ENCODE measurements at regions not wholly inside any gene's neighbourhood (a gene's known extent, or its start where the extent isn't known, plus 50 kb on each side); places are given as distances from the start of the nearest gene placed in this dataset.

- H3K27me3 Mint-ChIP-seq (ENCODE audit: insufficient read depth, unreplicated experiment), result no peaks in the 10 kb centered on the region
- no peaks in the 10 kb centered on the region for H3K36me3 ChIP-seq (ENCODE audit: control insufficient read depth, insufficient read depth, low read length)
- no peak for DNase-seq
- no peak overlapping the region for H3K27ac Mint-ChIP-seq (ENCODE audit: unreplicated experiment)
- H3K27me3 ChIP-seq (replicated peaks; ENCODE audit: control insufficient read depth, insufficient read depth, low read length), result no peaks in the 10 kb centered on the region
- no peak overlapping the region for H3K4me3 Mint-ChIP-seq (ENCODE audit: unreplicated experiment)
- POLR2A ChIA-PET, result no interaction called here
- H3K4me1 ChIP-seq, result peaks cover 35% of the 10 kb centered on the region
- H3K9me3 ChIP-seq, result no peaks in the 10 kb centered on the region
- peaks cover 33% of the 10 kb centered on the region for H3K4me1 Mint-ChIP-seq (ENCODE audit: low read depth, unreplicated experiment)
- no TSS peak for BruUV-seq (replicated peaks)
- intact Hi-C loops (cut with micrococcal nuclease; ENCODE audit: unreplicated experiment), result no loop called here
- H3K9me3 Mint-ChIP-seq (ENCODE audit: unreplicated experiment), result no peaks in the 10 kb centered on the region
- CTCF ChIA-PET, result no interaction called here
- H3K4me3 ChIP-seq (ENCODE audit: low read depth, low read length), result no peak overlapping the region
- TF ChIP-seq, protein P1, sequence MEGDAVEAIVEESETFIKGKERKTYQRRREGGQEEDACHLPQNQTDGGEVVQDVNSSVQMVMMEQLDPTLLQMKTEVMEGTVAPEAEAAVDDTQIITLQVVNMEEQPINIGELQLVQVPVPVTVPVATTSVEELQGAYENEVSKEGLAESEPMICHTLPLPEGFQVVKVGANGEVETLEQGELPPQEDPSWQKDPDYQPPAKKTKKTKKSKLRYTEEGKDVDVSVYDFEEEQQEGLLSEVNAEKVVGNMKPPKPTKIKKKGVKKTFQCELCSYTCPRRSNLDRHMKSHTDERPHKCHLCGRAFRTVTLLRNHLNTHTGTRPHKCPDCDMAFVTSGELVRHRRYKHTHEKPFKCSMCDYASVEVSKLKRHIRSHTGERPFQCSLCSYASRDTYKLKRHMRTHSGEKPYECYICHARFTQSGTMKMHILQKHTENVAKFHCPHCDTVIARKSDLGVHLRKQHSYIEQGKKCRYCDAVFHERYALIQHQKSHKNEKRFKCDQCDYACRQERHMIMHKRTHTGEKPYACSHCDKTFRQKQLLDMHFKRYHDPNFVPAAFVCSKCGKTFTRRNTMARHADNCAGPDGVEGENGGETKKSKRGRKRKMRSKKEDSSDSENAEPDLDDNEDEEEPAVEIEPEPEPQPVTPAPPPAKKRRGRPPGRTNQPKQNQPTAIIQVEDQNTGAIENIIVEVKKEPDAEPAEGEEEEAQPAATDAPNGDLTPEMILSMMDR (IDR thresholded peaks at IDR 0.05; ENCODE audit: insufficient read depth in 1 of 2, low read depth in 1 of 2, low read length in 1 of 2, severe bottlenecking in 1 of 2, unreplicated experiment in 1 of 2), result no peak
- H3K36me3 Mint-ChIP-seq (ENCODE audit: insufficient read depth, unreplicated experiment), result peaks cover 5% of the 10 kb centered on the region
These were observed 115.6 kb downstream of the ZNF281 start for GRCh38 chr1:200294241-200294640.

DNA sequence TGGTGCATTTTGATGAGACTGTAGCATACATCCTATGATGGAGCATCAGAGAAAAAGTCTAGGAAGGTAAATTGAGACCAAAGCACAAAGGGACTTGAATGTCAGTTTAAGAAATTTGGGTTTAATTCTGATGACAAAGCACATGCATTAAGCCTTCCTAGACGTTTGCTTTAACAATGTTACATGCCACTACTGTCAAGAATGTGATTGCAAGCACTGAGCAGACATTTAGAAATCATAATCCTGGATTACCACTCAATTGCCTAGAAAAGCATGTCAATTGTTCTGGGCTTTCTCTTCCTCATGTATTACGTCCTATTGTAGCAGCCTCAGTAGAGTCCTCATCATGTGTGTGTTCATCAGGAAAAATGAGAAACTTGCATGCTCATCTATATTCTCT lies 117.1 kb downstream of the ZNF281 start:
- no peaks in the 10 kb centered on the region for H3K27me3 ChIP-seq (replicated peaks; ENCODE audit: control insufficient read depth, insufficient read depth, low read length)
- H3K4me1 Mint-ChIP-seq (ENCODE audit: low read depth, unreplicated experiment), result peaks cover 25% of the 10 kb centered on the region
- intact Hi-C loops (cut with micrococcal nuclease; ENCODE audit: unreplicated experiment), result no loop called here
- BruUV-seq (replicated peaks), result no TSS peak
- peaks cover 35% of the 10 kb centered on the region for H3K4me1 ChIP-seq
- no peak overlapping the region for H3K4me3 Mint-ChIP-seq (ENCODE audit: unreplicated experiment)
- H3K36me3 ChIP-seq (ENCODE audit: control insufficient read depth, insufficient read depth, low read length), result no peaks in the 10 kb centered on the region
- ChIA-PET CTCF (no interaction called here), POLR2A (no interaction called here)
- H3K9me3 Mint-ChIP-seq (ENCODE audit: unreplicated experiment), result no peaks in the 10 kb centered on the region
- H3K27me3 Mint-ChIP-seq (ENCODE audit: insufficient read depth, unreplicated experiment), result no peaks in the 10 kb centered on the region
- H3K36me3 Mint-ChIP-seq (ENCODE audit: insufficient read depth, unreplicated experiment), result peaks cover 5% of the 10 kb centered on the region
- H3K9me3 ChIP-seq, result no peaks in the 10 kb centered on the region
- no peak overlapping the region for H3K27ac Mint-ChIP-seq (ENCODE audit: unreplicated experiment)
- no peak for DNase-seq
- TF ChIP-seq, protein P1 (IDR thresholded peaks at IDR 0.05; ENCODE audit: insufficient read depth in 1 of 2, low read depth in 1 of 2, low read length in 1 of 2, severe bottlenecking in 1 of 2, unreplicated experiment in 1 of 2), result no peak
- no peak overlapping the region for H3K4me3 ChIP-seq (ENCODE audit: low read depth, low read length)

DNA sequence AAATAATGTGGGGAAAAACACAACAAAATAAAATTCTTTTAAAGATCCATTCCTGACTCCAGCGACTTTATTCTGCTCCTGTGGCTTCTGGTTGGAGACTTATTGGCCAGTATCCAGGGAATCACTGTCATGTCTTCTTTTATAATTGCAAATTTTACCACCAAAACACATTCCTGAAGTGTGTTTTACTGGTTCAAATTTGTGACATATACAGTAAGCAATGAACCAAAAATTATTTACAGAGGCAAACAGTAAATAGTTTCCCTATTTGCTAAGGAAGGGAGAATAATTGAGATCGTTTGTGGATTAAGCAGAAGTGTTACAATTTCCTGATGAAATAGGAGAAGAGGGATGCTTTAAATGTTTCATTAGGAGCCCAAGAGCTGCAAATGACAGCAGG lies 118.7 kb downstream of the ZNF281 start:
- ChIA-PET POLR2A (no interaction called here), CTCF (interaction anchor here (1.3 kb wide), 1 partner anchor 11 kb away, joined by 7 read pairs; no protein-coding TSS in a partner anchor)
- DNase-seq, result no peak
- H3K27ac Mint-ChIP-seq (ENCODE audit: unreplicated experiment), result no peak overlapping the region
- no TSS peak for BruUV-seq (replicated peaks)
- Histone ChIP-seq H3K9me3 (no peaks in the 10 kb centered on the region), H3K4me1 (peaks cover 26% of the 10 kb centered on the region), H3K27me3 (replicated peaks; ENCODE audit: control insufficient read depth, insufficient read depth, low read length) (no peaks in the 10 kb centered on the region), H3K4me3 (ENCODE audit: low read depth, low read length) (no peak overlapping the region), H3K36me3 (ENCODE audit: control insufficient read depth, insufficient read depth, low read length) (no peaks in the 10 kb centered on the region)
- TF ChIP-seq, protein P1 (IDR thresholded peaks at IDR 0.05; ENCODE audit: insufficient read depth in 1 of 2, low read depth in 1 of 2, low read length in 1 of 2, severe bottlenecking in 1 of 2, unreplicated experiment in 1 of 2), result no peak
- H3K4me3 Mint-ChIP-seq (ENCODE audit: unreplicated experiment), result no peak overlapping the region
- no peaks in the 10 kb centered on the region for H3K9me3 Mint-ChIP-seq (ENCODE audit: unreplicated experiment)
- H3K27me3 Mint-ChIP-seq (ENCODE audit: insufficient read depth, unreplicated experiment), result no peaks in the 10 kb centered on the region
- intact Hi-C loops (cut with micrococcal nuclease; ENCODE audit: unreplicated experiment), result no loop called here
- peaks cover 3% of the 10 kb centered on the region for H3K36me3 Mint-ChIP-seq (ENCODE audit: insufficient read depth, unreplicated experiment)
- H3K4me1 Mint-ChIP-seq (ENCODE audit: low read depth, unreplicated experiment), result peaks cover 19% of the 10 kb centered on the region
